NCI-H748 (cell line): ENCODE measurements at regions not wholly inside any gene's neighbourhood (a gene's known extent, or its start where the extent isn't known, plus 50 kb on each side); places are given as distances from the start of the nearest gene placed in this dataset.
"Not testable (repeated sequence)": the region's sequence is repeated elsewhere in the genome, so short reads cannot be mapped to it uniquely, and the experiment has no call there.

ENCODE experiments used
- DNase-seq: peaks from one replicate; lab custom pipeline; 2025; ENCODE audit not compliant: unreplicated experiment; lab: John Stamatoyannopoulos, UW

GRCh38 chr4:73671348-73671747 is 51.1 kb upstream of the RASSF6 start:
- not testable (repeated sequence) for DNase-seq

GRCh38 chr4:73673286-73673685 is 53.0 kb upstream of the RASSF6 start:
- no peak for DNase-seq

GRCh38 chr4:73674451-73674919 is 54.2 kb upstream of the RASSF6 start:
- DNase-seq: no peak

GRCh38 chr4:73675623-73676022 is 55.4 kb upstream of the RASSF6 start:
- peak; percentile 36 for DNase-seq

- peak; percentile 17 for DNase-seq
Observed at GRCh38 chr4:73676136-73676535, 55.9 kb upstream of the RASSF6 start.

- peak; percentile 24 for DNase-seq
Observed at GRCh38 chr4:73676861-73677323, 56.7 kb upstream of the RASSF6 start.

GRCh38 chr4:73679836-73680235 is 59.6 kb upstream of the RASSF6 start:
- no peak for DNase-seq

- DNase-seq: no peak
Observed at GRCh38 chr4:73681776-73682175, 58.6 kb upstream of the CXCL8 start.

GRCh38 chr4:73682508-73682907 is 57.9 kb upstream of the CXCL8 start:
- DNase-seq: no peak

- DNase-seq: peak; percentile 66
Observed at GRCh38 chr4:73683033-73683432, 57.3 kb upstream of the CXCL8 start.

- no peak for DNase-seq
Observed at GRCh38 chr4:73683456-73683855, 56.9 kb upstream of the CXCL8 start.

- peak; percentile 1 for DNase-seq
Observed at GRCh38 chr4:73684097-73684496, 56.3 kb upstream of the CXCL8 start.

GRCh38 chr4:73685052-73685451 is 55.3 kb upstream of the CXCL8 start:
- no peak for DNase-seq

- DNase-seq: no peak
Observed at GRCh38 chr4:73687421-73687820, 52.9 kb upstream of the CXCL8 start.

GRCh38 chr4:73690051-73690738 is 50.2 kb upstream of the CXCL8 start:
- no peak for DNase-seq
